NT2/D1 (cell line): ENCODE measurements at regions not wholly inside any gene's neighbourhood (a gene's known extent, or its start where the extent isn't known, plus 50 kb on each side); places are given as distances from the start of the nearest gene placed in this dataset.

Experiments used
- SUZ12 ChIP-seq: IDR thresholded peaks from 2 replicates; pipeline ENCODE4 v1.6.1; 2011; ENCODE audit not compliant: insufficient read length, insufficient read depth; ENCODE audit errors: extremely low read depth
- YY1 ChIP-seq: IDR thresholded peaks from 2 replicates; pipeline ENCODE4 v1.6.1; 2011; ENCODE audit not compliant: insufficient read length, insufficient read depth
- ZNF274 ChIP-seq: IDR thresholded peaks from 2 replicates; pipeline ENCODE4 v1.6.1; 2011; ENCODE audit warnings: mild to moderate bottlenecking, low read depth, low read length

- TF ChIP-seq ZNF274 (no peak), YY1 (no peak), SUZ12 (no peak)
These were observed 220.3 kb downstream of the C1D start for GRCh38 chr2:67842375-67842959.
